Neural cell (in vitro differentiated cells): ENCODE measurements at regions not wholly inside any gene's neighbourhood (a gene's known extent, or its start where the extent isn't known, plus 50 kb on each side); places are given as distances from the start of the nearest gene placed in this dataset.

Experiments used
- H2AFZ ChIP-seq: fragments of 200-600, 300-800 bp; sonication (generic), shearing (Covaris generic); 2 replicates; pipeline ENCODE4 v1.6.0; 2014; ENCODE audit warnings: low read depth, mild to moderate bottlenecking, antibody characterized with exemption, low read length, moderate library complexity
- H3F3A ChIP-seq: fragments of 200-600 bp; shearing (Covaris generic); 2 replicates; pipeline ENCODE4 v1.6.1; 2016; ENCODE audit warnings: mild to moderate bottlenecking, moderate library complexity, mixed read lengths, antibody characterized with exemption, low read length; ENCODE audit not compliant: insufficient read depth, poor library complexity, severe bottlenecking
- H3K27ac ChIP-seq: fragments of 200-600, 300-800 bp; sonication (generic), shearing (Covaris generic); 2 replicates; pipeline ENCODE4 v1.5.1; 2014; ENCODE audit warnings: mild to moderate bottlenecking, low read length, moderate library complexity
- H3K27me3 ChIP-seq: fragments of 300-800, 200-600 bp; sonication (generic), shearing (Covaris generic); 2 replicates; pipeline ENCODE4 v1.6.0; 2014; ENCODE audit warnings: mild to moderate bottlenecking, low read depth, low read length, moderate library complexity; ENCODE audit not compliant: insufficient read depth
- H3K36me3 ChIP-seq: fragments of 300-800, 200-600 bp; sonication (generic), shearing (Covaris generic); 2 replicates; pipeline ENCODE4 v1.5.1; 2014; ENCODE audit warnings: mild to moderate bottlenecking, antibody characterized with exemption, low read length, moderate library complexity; ENCODE audit not compliant: insufficient read depth
- H3K4me2 ChIP-seq: fragments of 300-800, 200-600 bp; sonication (generic), shearing (Covaris generic); 2 replicates; pipeline ENCODE4 v1.6.0; 2014; ENCODE audit warnings: mild to moderate bottlenecking, low read length
- H3K4me3 ChIP-seq: fragments of 300-800, 200-600 bp; sonication (generic), shearing (Covaris generic); 2 replicates; pipeline ENCODE4 v1.5.1; 2014; ENCODE audit warnings: mild to moderate bottlenecking, low read length, moderate library complexity
- H3K79me2 ChIP-seq: fragments of 200-600 bp; shearing (Covaris generic); replicated peaks from 2 replicates; pipeline ENCODE4 v1.6.0; 2014; ENCODE audit warnings: mild to moderate bottlenecking, low read length, moderate library complexity; ENCODE audit not compliant: insufficient read depth
- H3K9ac ChIP-seq: fragments of 300-800, 200-600 bp; sonication (generic), shearing (Covaris generic); 2 replicates; pipeline ENCODE4 v1.6.1; 2016; ENCODE audit warnings: mild to moderate bottlenecking, low read length, mixed read lengths
- H3K9me2 ChIP-seq: fragments of 200-600 bp; shearing (Covaris generic); 2 replicates; pipeline ENCODE4 v1.6.1; 2016; ENCODE audit warnings: mild to moderate bottlenecking, low read length, mixed read lengths; ENCODE audit not compliant: insufficient read depth
- H3K9me3 ChIP-seq: fragments of 200-600, 300-800 bp; sonication (generic), shearing (Covaris generic); 2 replicates; pipeline ENCODE4 v1.6.1; 2016; ENCODE audit warnings: mild to moderate bottlenecking, mixed run types, low read length, moderate library complexity, mixed read lengths
- H4K20me1 ChIP-seq: fragments of 200-600 bp; shearing (Covaris generic); 2 replicates; pipeline ENCODE4 v1.6.1; 2016; ENCODE audit warnings: mild to moderate bottlenecking, mixed run types; ENCODE audit not compliant: insufficient read depth
- CTCF ChIP-seq: fragments of 450-650 bp; IDR thresholded peaks from 2 replicates; pipeline ENCODE4 v1.5.1; 2014; ENCODE audit warnings: antibody characterized with exemption, mild to moderate bottlenecking, moderate library complexity; ENCODE audit not compliant: poor library complexity, severe bottlenecking
- EP300 ChIP-seq: fragments of 450-650 bp; conservative IDR thresholded peaks from 2 replicates; pipeline ENCODE4 v1.6.1; 2014; ENCODE audit warnings: antibody characterized with exemption, mild to moderate bottlenecking, moderate library complexity; ENCODE audit not compliant: poor library complexity, severe bottlenecking
- EZH2 ChIP-seq: fragments of 200-600, 300-800 bp; shearing (Covaris generic), sonication (generic); IDR thresholded peaks from 2 replicates; pipeline ENCODE4 v1.6.1; 2014; ENCODE audit warnings: antibody characterized with exemption, low read length, borderline replicate concordance, mild to moderate bottlenecking; ENCODE audit not compliant: insufficient read depth, poor library complexity, severe bottlenecking
- MXI1 ChIP-seq: fragments of 450-650 bp; conservative IDR thresholded peaks from 2 replicates; pipeline ENCODE4 v1.6.1; 2014; ENCODE audit warnings: antibody characterized with exemption, mild to moderate bottlenecking; ENCODE audit not compliant: poor library complexity, severe bottlenecking
- POLR2AphosphoS5 ChIP-seq: IDR thresholded peaks from 2 replicates; pipeline ENCODE4 v1.6.1; 2012
- RAD21 ChIP-seq: fragments of 450-650 bp; conservative IDR thresholded peaks from 2 replicates; pipeline ENCODE4 v1.6.1; 2014; ENCODE audit warnings: antibody characterized with exemption, mild to moderate bottlenecking, moderate library complexity
- REST ChIP-seq: IDR thresholded peaks from 2 replicates; pipeline ENCODE4 v1.6.1; 2012; ENCODE audit warnings: borderline replicate concordance
- SMC3 ChIP-seq: fragments of 450-650 bp; conservative IDR thresholded peaks from 2 replicates; pipeline ENCODE4 v1.6.1; 2014; ENCODE audit warnings: antibody characterized with exemption, mild to moderate bottlenecking, moderate library complexity; ENCODE audit not compliant: poor library complexity
- TAF1 ChIP-seq: IDR thresholded peaks from 2 replicates; pipeline ENCODE4 v1.6.1; 2012; ENCODE audit warnings: low read depth

- H2AFZ ChIP-seq, result no peak overlapping the region
- no peak overlapping the region for H3K9ac ChIP-seq
- no peak overlapping the region for H3K4me2 ChIP-seq
- H3K27ac ChIP-seq, result no peak overlapping the region
- no peaks in the 10 kb centered on the region for H3K9me2 ChIP-seq
- H3K36me3 ChIP-seq, result no peaks in the 10 kb centered on the region
- no peaks in the 10 kb centered on the region for H3K79me2 ChIP-seq
- no peak for TF ChIP-seq REST
- no peak for TF ChIP-seq POLR2AphosphoS5
- no peak for TF ChIP-seq TAF1
- no peak for TF ChIP-seq CTCF
- TF ChIP-seq SMC3, result no peak
- no peak for TF ChIP-seq RAD21
- TF ChIP-seq MXI1, result no peak
- no peak for TF ChIP-seq EP300
- no peak for TF ChIP-seq EZH2
- no peaks in the 10 kb centered on the region for H3K27me3 ChIP-seq
- H4K20me1 ChIP-seq, result no peaks in the 10 kb centered on the region
- H3K4me3 ChIP-seq, result no peak overlapping the region
- no peaks in the 10 kb centered on the region for H3K9me3 ChIP-seq
- H3F3A ChIP-seq, result no peaks in the 10 kb centered on the region
Observed at GRCh38 chr4:134425756-134426155, 224.2 kb upstream of the PABPC4L start.

GRCh38 chr4:134422776-134423175, 221.2 kb upstream of the PABPC4L start:
- no peaks in the 10 kb centered on the region for H3K9me2 ChIP-seq
- H3K4me2 ChIP-seq, result no peak overlapping the region
- no peak overlapping the region for H3K4me3 ChIP-seq
- no peaks in the 10 kb centered on the region for H3F3A ChIP-seq
- no peaks in the 10 kb centered on the region for H4K20me1 ChIP-seq
- no peaks in the 10 kb centered on the region for H3K36me3 ChIP-seq
- no peaks in the 10 kb centered on the region for H3K9me3 ChIP-seq
- no peak overlapping the region for H3K27ac ChIP-seq
- H3K9ac ChIP-seq, result no peak overlapping the region
- TF ChIP-seq SMC3 (no peak), RAD21 (no peak), CTCF (no peak), REST (no peak), POLR2AphosphoS5 (no peak), EZH2 (no peak), TAF1 (no peak), MXI1 (no peak), EP300 (no peak)
- H2AFZ ChIP-seq, result no peak overlapping the region
- no peaks in the 10 kb centered on the region for H3K27me3 ChIP-seq
- no peaks in the 10 kb centered on the region for H3K79me2 ChIP-seq
